ENCODE measurements at regions not wholly inside any gene's neighbourhood (a gene's known extent, or its start where the extent isn't known, plus 50 kb on each side); places are given as distances from the start of the nearest gene placed in this dataset.

- POLR2A ChIA-PET, result no interaction called here
Measured at GRCh38 chr12:3341594-3341993, 149.4 kb upstream of the PRMT8 start.

More at GRCh38 chr12:3341594-3341993, 149.4 kb upstream of the PRMT8 start:
- H3K36me3 ChIP-seq (ENCODE audit: control insufficient read depth in 2 of 2, extremely low read depth in 1 of 2, insufficient read depth in 2 of 2, low read length in 2 of 2), result no peaks in the 10 kb centered on the region
- no peaks in the 10 kb centered on the region for H3K9me1 ChIP-seq (replicated peaks; ENCODE audit: control insufficient read depth, extremely low read depth, insufficient read depth, low read length)
- H3K4me1 ChIP-seq (ENCODE audit: control insufficient read depth, extremely low read depth, insufficient read depth, low read length), result no peaks in the 10 kb centered on the region
- CTCF ChIA-PET, result interaction anchor here (0.6 to 3.1 kb wide), 20 partner anchors 8 to 935 kb away, joined by 3 to 45 read pairs (median 4); no protein-coding TSS in a partner anchor
- DNase-seq (ENCODE audit: low read depth, low spot score) (no peak), FAIRE-seq (no peak)
- no TSS peak for BruUV-seq (replicated peaks)
- no peaks in the 10 kb centered on the region for H4K20me1 ChIP-seq (replicated peaks; ENCODE audit: control insufficient read depth, extremely low read depth, insufficient read depth, low read length)
- dilution Hi-C loops (cut with MboI; ENCODE audit: extremely low pct_ligation_motif_present, low sequenced_read_pairs), result no loop called here
- H3K27ac ChIP-seq (ENCODE audit: insufficient read depth, low read depth, low read length), result no peak overlapping the region
- H3K27me3 ChIP-seq (ENCODE audit: control insufficient read depth in 2 of 2, insufficient read depth in 2 of 2, low read length in 2 of 2), result no peaks in the 10 kb centered on the region
- H3K79me2 ChIP-seq (ENCODE audit: control insufficient read depth, insufficient read depth, low read length), result no peaks in the 10 kb centered on the region
- H3K4me2 ChIP-seq (ENCODE audit: insufficient read depth, low read length), result no peak overlapping the region
- TF ChIP-seq JUN (IDR thresholded peaks at IDR 0.05; ENCODE audit: borderline replicate concordance, insufficient read depth, insufficient read length, low read depth), result no peak
- TF ChIP-seq MYC (IDR thresholded peaks at IDR 0.05; ENCODE audit: low read depth, low read length), result no peak
- no peak for TF ChIP-seq GATA2 (IDR thresholded peaks at IDR 0.05; ENCODE audit: insufficient read depth, insufficient read length, low read depth, low read length)
- no peak for TF ChIP-seq POLR2AphosphoS5 (IDR thresholded peaks at IDR 0.05; ENCODE audit: insufficient read depth, low read depth, low read length)
- TF ChIP-seq FOS (IDR thresholded peaks at IDR 0.05; ENCODE audit: borderline replicate concordance, insufficient read depth, low read length), result no peak
- TF ChIP-seq POLR2A (IDR thresholded peaks at IDR 0.05; ENCODE audit: low read depth, low read length), result no peak
- TF ChIP-seq, protein P1, sequence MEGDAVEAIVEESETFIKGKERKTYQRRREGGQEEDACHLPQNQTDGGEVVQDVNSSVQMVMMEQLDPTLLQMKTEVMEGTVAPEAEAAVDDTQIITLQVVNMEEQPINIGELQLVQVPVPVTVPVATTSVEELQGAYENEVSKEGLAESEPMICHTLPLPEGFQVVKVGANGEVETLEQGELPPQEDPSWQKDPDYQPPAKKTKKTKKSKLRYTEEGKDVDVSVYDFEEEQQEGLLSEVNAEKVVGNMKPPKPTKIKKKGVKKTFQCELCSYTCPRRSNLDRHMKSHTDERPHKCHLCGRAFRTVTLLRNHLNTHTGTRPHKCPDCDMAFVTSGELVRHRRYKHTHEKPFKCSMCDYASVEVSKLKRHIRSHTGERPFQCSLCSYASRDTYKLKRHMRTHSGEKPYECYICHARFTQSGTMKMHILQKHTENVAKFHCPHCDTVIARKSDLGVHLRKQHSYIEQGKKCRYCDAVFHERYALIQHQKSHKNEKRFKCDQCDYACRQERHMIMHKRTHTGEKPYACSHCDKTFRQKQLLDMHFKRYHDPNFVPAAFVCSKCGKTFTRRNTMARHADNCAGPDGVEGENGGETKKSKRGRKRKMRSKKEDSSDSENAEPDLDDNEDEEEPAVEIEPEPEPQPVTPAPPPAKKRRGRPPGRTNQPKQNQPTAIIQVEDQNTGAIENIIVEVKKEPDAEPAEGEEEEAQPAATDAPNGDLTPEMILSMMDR (IDR thresholded peaks at IDR 0.05; ENCODE audit: extremely low read depth in 1 of 2, insufficient read depth in 1 of 2, low read depth in 1 of 2, low read length in 2 of 2), result no peak
- TF ChIP-seq EZH2 (IDR thresholded peaks at IDR 0.05; ENCODE audit: borderline replicate concordance, low read depth, low read length, severe bottlenecking), result no peak
- TF ChIP-seq MAX (IDR thresholded peaks at IDR 0.05; ENCODE audit: insufficient read depth, insufficient read length), result no peak
- intact Hi-C loops (cut with micrococcal nuclease), result no loop called here
- H2AFZ ChIP-seq (ENCODE audit: low read depth, low read length), result no peak overlapping the region
- no peak overlapping the region for H3K4me3 ChIP-seq (replicated peaks in 1 of 3; ENCODE audit: insufficient read depth in 1 of 3, low read depth in 1 of 3, low read length in 3 of 3)
- H3K9ac ChIP-seq (replicated peaks; ENCODE audit: extremely low read depth, insufficient read depth, low read length), result no peak overlapping the region
- H3K9me3 ChIP-seq (replicated peaks; ENCODE audit: control insufficient read depth, insufficient read depth, low read length), result no peaks in the 10 kb centered on the region
